ENCODE measurements at regions not wholly inside any gene's neighbourhood (a gene's known extent, or its start where the extent isn't known, plus 50 kb on each side); places are given as distances from the start of the nearest gene placed in this dataset.

DNA sequence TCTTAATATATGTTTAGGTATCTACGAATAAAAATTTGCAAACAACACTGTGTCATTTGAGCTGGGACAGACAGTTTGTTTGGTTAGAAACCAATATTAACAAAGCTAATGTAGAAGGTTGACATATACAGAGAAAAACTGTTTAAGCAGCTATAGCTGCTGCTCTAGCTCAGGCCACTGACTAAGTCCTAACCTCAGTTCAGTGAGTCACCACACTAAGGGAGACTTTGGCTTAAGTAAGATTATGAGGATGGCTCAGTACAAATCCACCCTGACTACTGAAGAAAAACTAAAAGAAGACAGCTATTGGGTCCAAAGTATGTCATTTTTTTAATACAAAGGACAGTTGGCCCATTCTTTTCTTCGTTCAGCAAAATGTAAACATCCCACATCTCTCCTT, 717.3 kb upstream of the ACTRT1 start:
- H3K9ac ChIP-seq (ENCODE audit: control insufficient read depth, insufficient read depth, low read length) = no peak overlapping the region
- no TSS peak for BruUV-seq (replicated peaks)
- H3K9me3 ChIP-seq (replicated peaks; ENCODE audit: control insufficient read depth, insufficient read depth, low read length) = no peaks in the 10 kb centered on the region
- POLR2A ChIA-PET = no interaction called here
- CTCF ChIA-PET = interaction anchor here (1.8 kb wide), 1 partner anchor 12 kb away, joined by 5 read pairs; no protein-coding TSS in a partner anchor
- no peaks in the 10 kb centered on the region for H3K79me2 ChIP-seq (ENCODE audit: control insufficient read depth, insufficient read depth, low read length)
- ATAC-seq = no peak
- no peaks in the 10 kb centered on the region for H3K4me1 ChIP-seq (ENCODE audit: control insufficient read depth, insufficient read depth, low read length)
- no peaks in the 10 kb centered on the region for H3K27me3 ChIP-seq (replicated peaks in 1 of 2; ENCODE audit: control insufficient read depth in 2 of 2, insufficient read depth in 2 of 2, low read length in 1 of 2)
- intact Hi-C loops (cut with micrococcal nuclease; ENCODE audit: unreplicated experiment) (no loop called here), in situ Hi-C loops (cut with MboI) (no loop called here)
- H3K27ac ChIP-seq (ENCODE audit: control insufficient read depth, insufficient read depth) = no peak overlapping the region
- TF ChIP-seq NFYB (IDR thresholded peaks at IDR 0.05; ENCODE audit: insufficient read depth, low read depth, low read length) = no peak
- no peak for TF ChIP-seq MEF2B (IDR thresholded peaks at IDR 0.05; ENCODE audit: partially characterized antibody, poor library complexity, severe bottlenecking)
- TF ChIP-seq, protein P1, sequence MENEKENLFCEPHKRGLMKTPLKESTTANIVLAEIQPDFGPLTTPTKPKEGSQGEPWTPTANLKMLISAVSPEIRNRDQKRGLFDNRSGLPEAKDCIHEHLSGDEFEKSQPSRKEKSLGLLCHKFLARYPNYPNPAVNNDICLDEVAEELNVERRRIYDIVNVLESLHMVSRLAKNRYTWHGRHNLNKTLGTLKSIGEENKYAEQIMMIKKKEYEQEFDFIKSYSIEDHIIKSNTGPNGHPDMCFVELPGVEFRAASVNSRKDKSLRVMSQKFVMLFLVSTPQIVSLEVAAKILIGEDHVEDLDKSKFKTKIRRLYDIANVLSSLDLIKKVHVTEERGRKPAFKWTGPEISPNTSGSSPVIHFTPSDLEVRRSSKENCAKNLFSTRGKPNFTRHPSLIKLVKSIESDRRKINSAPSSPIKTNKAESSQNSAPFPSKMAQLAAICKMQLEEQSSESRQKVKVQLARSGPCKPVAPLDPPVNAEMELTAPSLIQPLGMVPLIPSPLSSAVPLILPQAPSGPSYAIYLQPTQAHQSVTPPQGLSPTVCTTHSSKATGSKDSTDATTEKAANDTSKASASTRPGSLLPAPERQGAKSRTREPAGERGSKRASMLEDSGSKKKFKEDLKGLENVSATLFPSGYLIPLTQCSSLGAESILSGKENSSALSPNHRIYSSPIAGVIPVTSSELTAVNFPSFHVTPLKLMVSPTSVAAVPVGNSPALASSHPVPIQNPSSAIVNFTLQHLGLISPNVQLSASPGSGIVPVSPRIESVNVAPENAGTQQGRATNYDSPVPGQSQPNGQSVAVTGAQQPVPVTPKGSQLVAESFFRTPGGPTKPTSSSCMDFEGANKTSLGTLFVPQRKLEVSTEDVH (IDR thresholded peaks at IDR 0.05; ENCODE audit: low read depth, partially characterized antibody) = no peak
- no peak for TF ChIP-seq NBN (IDR thresholded peaks at IDR 0.05)
- TF ChIP-seq, protein P2, sequence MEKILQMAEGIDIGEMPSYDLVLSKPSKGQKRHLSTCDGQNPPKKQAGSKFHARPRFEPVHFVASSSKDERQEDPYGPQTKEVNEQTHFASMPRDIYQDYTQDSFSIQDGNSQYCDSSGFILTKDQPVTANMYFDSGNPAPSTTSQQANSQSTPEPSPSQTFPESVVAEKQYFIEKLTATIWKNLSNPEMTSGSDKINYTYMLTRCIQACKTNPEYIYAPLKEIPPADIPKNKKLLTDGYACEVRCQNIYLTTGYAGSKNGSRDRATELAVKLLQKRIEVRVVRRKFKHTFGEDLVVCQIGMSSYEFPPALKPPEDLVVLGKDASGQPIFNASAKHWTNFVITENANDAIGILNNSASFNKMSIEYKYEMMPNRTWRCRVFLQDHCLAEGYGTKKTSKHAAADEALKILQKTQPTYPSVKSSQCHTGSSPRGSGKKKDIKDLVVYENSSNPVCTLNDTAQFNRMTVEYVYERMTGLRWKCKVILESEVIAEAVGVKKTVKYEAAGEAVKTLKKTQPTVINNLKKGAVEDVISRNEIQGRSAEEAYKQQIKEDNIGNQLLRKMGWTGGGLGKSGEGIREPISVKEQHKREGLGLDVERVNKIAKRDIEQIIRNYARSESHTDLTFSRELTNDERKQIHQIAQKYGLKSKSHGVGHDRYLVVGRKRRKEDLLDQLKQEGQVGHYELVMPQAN (conservative IDR thresholded peaks at IDR 0.05) = no peak
- TF ChIP-seq TCF3 (IDR thresholded peaks at IDR 0.05; ENCODE audit: borderline replicate concordance, insufficient read depth, low read depth, low read length) = no peak
- TF ChIP-seq, protein P3, sequence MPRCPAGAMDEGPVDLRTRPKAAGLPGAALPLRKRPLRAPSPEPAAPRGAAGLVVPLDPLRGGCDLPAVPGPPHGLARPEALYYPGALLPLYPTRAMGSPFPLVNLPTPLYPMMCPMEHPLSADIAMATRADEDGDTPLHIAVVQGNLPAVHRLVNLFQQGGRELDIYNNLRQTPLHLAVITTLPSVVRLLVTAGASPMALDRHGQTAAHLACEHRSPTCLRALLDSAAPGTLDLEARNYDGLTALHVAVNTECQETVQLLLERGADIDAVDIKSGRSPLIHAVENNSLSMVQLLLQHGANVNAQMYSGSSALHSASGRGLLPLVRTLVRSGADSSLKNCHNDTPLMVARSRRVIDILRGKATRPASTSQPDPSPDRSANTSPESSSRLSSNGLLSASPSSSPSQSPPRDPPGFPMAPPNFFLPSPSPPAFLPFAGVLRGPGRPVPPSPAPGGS (IDR thresholded peaks at IDR 0.05; ENCODE audit: borderline replicate concordance, insufficient read depth, low read depth, low read length, poor library complexity, severe bottlenecking) = no peak
- TF ChIP-seq SUZ12 (IDR thresholded peaks at IDR 0.05; ENCODE audit: unreplicated experiment) = no peak
- H3K4me2 ChIP-seq (ENCODE audit: control insufficient read depth, insufficient read depth) = no peak overlapping the region
- H3K4me3 ChIP-seq = no peak overlapping the region
- no peaks in the 10 kb centered on the region for H3K36me3 ChIP-seq (ENCODE audit: control insufficient read depth in 2 of 2, insufficient read depth in 2 of 2, low read length in 1 of 2)
- RAD21 ChIA-PET (ENCODE audit: unreplicated experiment) = no interaction called here
- WGBS (ENCODE audit: insufficient coverage, insufficient replicate concordance, low lambda C conversion rate, missing lambda C conversion rate) = 0% methylated on average over 2 of the region's 2 CpGs
- H2AFZ ChIP-seq (ENCODE audit: control insufficient read depth, low read depth, low read length) = no peak overlapping the region
- no peak for FAIRE-seq
- no peak for DNase-seq (ENCODE audit: low read depth, low spot score)
- SMC1A ChIA-PET (ENCODE audit: uncharacterized antibody, unreplicated experiment) = no interaction called here
- no peaks in the 10 kb centered on the region for H4K20me1 ChIP-seq (ENCODE audit: control insufficient read depth, insufficient read depth)
